GM12873 (cell line): ENCODE measurements at regions not wholly inside any gene's neighbourhood (a gene's known extent, or its start where the extent isn't known, plus 50 kb on each side); places are given as distances from the start of the nearest gene placed in this dataset.

Source experiments
- TF ChIP-seq, protein P1 (sequence below): IDR thresholded peaks from 2 replicates; pipeline ENCODE4 v1.5.1; 2012; ENCODE audit warnings: low read depth, mild to moderate bottlenecking, moderate library complexity, low read length, control low read depth; ENCODE audit not compliant: insufficient read depth; ENCODE audit errors: missing control alignments

DNA sequence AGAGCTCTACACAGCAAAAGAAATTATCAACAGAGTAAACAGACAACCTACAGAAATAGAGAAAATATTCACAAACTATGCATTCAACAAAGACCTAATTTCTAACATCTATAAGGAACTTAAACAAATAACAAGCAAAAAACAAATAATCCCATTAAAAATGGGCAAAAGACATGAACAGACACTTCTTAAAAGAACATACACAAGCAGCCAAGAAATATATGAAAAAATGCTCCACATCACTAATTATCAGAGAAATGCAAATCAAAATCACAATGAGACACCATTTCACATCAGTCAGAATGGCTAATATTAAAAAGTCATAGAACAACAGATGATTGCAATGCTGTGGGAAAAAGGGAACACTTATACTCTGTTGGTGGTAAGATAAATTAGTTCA, 100.7 kb upstream of the LGR5 start:
- TF ChIP-seq, protein P1, sequence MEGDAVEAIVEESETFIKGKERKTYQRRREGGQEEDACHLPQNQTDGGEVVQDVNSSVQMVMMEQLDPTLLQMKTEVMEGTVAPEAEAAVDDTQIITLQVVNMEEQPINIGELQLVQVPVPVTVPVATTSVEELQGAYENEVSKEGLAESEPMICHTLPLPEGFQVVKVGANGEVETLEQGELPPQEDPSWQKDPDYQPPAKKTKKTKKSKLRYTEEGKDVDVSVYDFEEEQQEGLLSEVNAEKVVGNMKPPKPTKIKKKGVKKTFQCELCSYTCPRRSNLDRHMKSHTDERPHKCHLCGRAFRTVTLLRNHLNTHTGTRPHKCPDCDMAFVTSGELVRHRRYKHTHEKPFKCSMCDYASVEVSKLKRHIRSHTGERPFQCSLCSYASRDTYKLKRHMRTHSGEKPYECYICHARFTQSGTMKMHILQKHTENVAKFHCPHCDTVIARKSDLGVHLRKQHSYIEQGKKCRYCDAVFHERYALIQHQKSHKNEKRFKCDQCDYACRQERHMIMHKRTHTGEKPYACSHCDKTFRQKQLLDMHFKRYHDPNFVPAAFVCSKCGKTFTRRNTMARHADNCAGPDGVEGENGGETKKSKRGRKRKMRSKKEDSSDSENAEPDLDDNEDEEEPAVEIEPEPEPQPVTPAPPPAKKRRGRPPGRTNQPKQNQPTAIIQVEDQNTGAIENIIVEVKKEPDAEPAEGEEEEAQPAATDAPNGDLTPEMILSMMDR = no peak

DNA sequence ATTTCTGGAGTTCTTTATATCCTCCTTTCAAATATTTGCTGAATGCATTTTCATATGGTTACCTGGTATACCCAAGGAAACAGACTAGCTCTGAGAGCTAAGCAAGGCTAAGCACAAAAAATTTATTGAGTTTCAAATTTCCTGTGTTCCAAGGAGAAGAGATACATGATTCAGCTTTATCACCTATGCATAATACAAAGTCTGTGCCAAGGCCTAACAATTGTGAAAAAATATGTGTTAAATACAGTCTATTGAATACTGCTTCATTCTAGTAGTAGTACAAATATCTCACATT, 103.7 kb upstream of the LGR5 start:
- TF ChIP-seq, protein P1 = no peak

DNA sequence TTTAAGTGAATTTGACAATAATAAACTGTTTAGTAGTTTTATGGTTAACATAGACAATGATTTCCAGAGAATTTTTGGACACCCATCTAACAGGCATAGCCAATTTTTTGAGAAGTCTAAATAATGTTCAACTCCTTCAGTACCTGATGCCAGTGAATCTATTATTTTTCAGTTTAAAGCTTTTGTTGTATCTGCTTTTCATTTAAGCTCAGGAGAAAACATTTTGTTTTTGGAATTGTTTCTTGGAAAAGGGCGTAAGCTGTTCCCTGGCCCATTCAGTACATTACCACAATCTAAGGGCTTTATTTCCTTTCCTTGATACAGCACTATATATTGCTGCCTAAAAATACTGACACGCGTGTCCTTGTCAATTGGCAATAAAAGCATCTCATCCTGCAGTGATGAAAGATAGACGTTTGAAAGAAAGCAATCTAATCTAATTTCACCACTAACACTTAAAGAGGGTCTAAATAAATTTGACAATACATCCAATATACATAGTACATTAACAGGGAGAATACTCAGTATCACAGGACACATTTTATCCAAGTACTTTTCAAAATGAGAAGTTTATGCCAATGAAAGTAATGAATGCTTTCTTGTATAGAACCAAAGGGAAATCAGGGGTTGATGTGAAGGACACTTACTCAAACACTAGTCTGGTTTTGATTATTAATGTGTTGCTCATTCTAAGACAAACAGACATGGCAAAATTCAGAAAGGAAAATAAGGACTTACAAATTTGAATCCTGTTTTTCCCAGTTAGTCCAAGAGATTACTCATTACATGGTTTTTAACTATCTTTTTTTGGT, 104.2 kb upstream of the LGR5 start:
- TF ChIP-seq, protein P1 = no peak

DNA sequence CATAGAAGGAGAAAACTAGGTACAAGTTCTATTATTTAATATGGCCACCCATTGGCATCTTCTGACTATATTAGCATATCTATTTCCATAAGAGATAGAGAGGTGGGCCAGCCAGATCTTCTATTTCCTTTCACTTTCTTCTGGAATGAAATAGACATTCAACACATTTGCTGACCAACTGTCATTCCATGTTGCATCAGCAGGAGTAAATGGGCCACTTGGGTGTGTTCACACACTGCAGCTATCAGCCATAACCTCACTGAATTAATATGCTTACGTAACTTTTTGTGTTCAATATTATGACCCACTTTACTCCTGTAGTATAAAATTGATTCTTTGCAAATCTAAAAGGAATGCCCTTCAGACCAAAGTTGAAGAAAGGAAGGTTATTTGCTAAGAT, 106.2 kb upstream of the LGR5 start:
- TF ChIP-seq, protein P1 = no peak

DNA sequence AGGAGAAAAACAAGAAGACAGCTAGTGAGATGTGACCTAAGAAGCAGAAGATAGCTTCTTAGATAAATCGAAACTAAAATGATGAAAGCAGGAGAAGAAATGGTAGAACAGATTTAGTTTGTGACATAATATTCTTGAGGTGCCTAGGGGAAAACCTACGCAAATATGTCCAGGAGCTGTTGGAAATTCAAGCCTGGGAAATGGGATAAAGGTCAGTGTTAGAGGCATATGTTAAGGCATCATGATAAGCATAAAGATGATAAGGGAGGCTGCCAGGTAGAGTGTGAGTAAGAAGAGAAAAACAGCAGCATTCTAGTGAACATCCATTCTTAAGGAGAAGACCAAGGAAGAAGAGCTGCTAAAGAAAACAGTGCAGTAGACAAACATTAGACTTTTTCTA, 109.6 kb upstream of the LGR5 start:
- TF ChIP-seq, protein P1 = no peak

DNA sequence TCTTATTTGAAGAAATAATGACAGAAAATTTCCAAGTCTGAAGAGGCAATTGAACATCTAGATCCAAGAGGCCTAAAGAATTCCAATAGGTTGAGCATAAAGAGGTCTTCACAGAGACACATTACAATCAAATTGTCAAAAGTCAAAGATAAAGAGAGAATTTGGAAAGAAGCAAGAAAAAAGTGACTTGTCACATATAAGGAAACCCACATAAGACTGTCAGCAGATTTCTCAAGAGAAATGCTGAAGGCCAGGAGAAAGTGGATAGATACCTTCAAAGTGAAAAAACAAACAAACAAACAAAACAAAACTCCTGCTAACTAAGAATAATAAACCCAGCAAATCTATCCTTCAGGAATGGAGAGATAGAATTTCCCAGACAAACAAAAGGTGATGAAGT, 118.1 kb upstream of the LGR5 start:
- TF ChIP-seq, protein P1 = no peak

DNA sequence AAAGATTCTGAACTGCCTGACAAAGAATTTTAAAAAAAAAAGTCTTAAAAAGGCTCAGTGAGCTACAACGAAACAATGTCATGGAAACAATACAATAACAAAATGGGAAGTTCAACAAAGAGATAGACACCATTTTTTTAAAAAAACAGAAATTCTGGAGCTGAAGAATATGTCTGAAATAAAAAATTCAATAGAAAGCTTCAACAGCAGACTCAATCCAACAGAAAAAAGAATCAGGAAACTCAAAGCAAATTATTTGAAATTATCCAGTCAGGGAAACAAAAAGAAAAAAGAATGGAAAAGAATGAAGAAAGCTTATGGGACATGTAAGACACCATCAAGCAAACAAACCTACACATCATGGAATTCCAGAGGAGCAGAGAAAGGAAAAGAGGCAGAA, 118.5 kb upstream of the LGR5 start:
- TF ChIP-seq, protein P1 = no peak
